ENCODE measurements at regions not wholly inside any gene's neighbourhood (a gene's known extent, or its start where the extent isn't known, plus 50 kb on each side); places are given as distances from the start of the nearest gene placed in this dataset.

- TF ChIP-seq CTCF (IDR thresholded peaks at IDR 0.05) (no peak), POLR2A (IDR thresholded peaks at IDR 0.05; ENCODE audit: low read depth) (no peak)
Measured at GRCh38 chr14:61184112-61184511, 97.0 kb downstream of the TMEM30B start.
